GM21737 (cell line): ENCODE measurements at regions not wholly inside any gene's neighbourhood (a gene's known extent, or its start where the extent isn't known, plus 50 kb on each side); places are given as distances from the start of the nearest gene placed in this dataset.
"Not testable (repeated sequence)": the region's sequence is repeated elsewhere in the genome, so short reads cannot be mapped to it uniquely, and the experiment has no call there.

Experiments
- ATAC-seq: cut with Tn5 transposase; IDR thresholded peaks from one replicate; pipeline ENCODE4 v1.9.1; 2021; ENCODE audit warnings: mild to moderate bottlenecking, moderate library complexity; ENCODE audit not compliant: unreplicated experiment

DNA sequence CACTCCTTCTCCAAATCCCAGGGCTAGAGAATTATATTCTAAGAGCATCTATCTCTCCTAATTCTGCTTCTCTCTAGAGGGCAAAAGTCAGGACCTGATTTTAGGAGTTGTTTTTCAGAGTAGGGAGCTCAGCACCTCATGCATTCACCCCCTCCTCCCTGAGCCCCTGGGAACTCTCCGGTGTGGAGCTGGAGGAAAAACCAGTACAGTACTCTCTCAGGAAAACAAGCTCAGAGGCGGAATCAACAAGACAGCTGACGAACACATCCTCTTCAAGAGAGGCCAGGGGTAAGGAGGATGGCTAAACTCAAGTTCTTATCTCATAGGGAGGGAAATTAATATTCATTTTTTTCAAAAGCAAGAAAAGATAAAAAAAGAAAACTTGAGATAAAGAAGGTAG is 120.1 kb upstream of the CDYL start:
- ATAC-seq, result no peak

- no peak for ATAC-seq
Measured at GRCh38 chr6:4655196-4656025, 120.8 kb upstream of the CDYL start.

GRCh38 chr6:4653141-4653540 is 123.1 kb upstream of the CDYL start:
- no peak for ATAC-seq

DNA sequence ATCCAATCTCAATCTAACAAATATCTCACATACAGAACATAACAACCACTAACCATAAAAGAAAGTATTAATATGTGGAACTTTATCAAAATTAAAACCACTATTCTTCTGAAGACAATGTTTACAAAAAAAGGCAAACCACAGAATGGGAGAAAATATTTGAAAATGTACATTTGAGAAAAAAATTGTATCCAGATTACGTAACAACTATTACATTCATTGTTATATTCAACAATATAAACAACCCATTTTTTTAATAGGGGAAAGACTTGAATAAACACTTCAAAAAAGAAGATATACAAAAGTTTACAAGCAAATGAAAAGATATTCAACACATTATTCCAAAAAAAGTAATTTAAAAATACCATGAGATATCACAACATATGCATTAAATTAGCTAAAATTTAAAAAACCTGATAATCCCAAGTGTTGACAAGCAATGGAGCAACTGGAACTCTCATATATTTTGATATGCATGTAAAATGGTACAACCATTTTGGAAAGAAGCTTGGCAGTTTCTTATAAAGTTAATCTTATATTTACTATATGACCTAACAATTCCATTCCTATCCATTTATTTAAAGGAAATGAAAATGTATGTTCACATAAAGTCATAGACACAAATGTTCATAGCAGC is 124.3 kb upstream of the CDYL start:
- no peak for ATAC-seq

- ATAC-seq, result no peak
Measured at GRCh38 chr6:4649728-4650127, 126.5 kb upstream of the CDYL start.

DNA sequence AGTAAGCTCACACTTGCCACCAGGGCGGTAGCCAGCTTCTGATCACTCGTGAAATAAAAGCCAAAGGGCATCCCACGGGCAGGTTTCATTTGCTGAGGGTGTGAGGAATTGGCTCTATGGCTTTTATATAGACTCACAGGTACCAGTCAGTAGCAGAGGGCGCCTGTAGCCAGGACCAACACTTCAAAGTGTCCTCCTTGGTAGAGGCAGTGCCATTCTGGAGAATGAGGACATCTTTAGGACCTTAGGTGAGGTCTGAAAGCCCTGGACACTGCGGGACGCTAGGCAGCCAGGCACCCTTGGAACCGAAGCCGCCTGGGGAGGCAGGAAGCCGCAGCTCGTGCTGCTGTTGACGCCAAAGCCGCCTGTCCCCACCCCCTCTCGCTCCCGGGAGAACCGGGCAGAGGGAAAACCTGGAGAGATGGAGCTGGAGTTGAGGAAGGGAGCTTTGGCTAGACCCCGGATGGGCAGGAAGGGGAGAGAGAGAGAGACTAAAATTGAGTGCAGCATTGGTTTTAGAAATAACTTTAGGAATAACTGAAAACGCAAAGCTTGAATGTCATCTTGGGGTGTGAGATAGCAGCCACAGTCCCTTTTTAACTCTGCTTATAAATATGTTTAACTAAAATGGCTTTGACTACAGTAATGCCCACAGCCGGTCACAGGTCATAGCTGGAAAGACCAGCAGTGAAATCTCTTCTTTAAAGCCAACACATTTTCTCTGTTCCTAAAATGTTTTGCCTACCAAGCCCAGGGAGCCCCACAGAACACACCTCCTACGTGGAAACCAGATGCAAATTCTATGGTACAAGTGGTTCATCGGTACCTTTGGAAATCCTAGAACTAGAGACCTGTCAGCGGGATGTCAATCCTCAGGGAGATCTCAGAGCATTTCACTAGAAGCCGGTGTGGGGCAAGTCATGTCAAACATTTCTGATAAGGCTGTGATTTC is 128.5 kb upstream of the CDYL start:
- ATAC-seq, result no peak

DNA sequence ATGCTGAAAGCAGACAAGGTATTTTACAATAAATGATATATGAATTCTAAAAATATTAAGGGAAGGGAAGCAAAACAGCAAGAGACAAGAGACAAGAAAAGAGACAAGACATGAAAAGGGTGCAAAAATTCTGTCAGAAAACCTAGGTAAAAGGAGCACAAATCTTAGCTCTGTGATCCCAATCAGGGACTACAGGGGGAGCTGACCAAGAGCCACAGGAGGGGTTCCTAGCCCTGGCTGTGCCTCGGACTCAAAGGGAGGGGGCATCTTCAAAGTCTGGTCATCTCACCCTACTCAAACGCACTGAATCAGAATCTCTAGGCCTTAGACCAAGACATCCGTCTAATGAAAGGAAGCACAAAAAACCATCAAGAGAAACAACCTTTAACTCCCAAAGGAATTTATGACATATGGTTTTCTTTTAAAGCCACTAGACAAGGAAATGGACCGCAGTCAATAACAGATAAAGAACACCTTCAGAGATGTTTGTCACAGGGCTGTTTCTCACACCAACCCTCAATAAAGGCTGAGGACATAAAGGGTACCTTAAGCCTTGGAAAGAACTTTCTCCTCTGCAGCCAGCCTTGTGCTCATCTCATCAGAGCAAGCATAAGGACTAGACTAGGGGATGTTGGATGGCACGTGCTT is 130.4 kb upstream of the CDYL start:
- ATAC-seq, result no peak

DNA sequence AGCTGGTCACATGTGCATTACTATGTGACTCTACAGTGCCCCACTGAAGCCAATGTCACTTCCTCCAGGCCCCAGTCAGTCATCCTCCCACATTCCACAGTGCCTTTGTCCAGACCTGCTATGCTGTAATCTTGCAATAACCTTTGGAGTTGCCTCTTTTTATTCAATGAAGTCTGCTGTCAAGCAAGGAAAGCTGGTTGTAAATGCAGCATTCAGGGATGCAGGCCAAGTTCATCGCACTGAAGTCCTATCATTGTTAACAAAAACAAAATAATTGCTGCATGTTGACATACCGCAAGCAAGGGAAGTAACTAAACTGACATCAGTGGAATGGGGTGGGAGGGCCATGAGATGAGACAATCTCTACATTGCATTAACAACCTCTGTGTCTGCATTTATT is 131.2 kb upstream of the CDYL start:
- no peak for ATAC-seq

- ATAC-seq, result no peak
Measured at GRCh38 chr6:4641461-4641860, 134.7 kb upstream of the CDYL start.

GRCh38 chr6:4640139-4640538 is 136.1 kb upstream of the CDYL start:
- ATAC-seq, result no peak

- ATAC-seq, result no peak
Measured at GRCh38 chr6:4638641-4639040, 137.6 kb upstream of the CDYL start.

- ATAC-seq, result no peak
Measured at GRCh38 chr6:4637691-4638433, 138.3 kb upstream of the CDYL start.

GRCh38 chr6:4636881-4637224 is 139.4 kb upstream of the CDYL start:
- ATAC-seq, result no peak

GRCh38 chr6:4636191-4636880 is 139.9 kb upstream of the CDYL start:
- ATAC-seq, result no peak

DNA sequence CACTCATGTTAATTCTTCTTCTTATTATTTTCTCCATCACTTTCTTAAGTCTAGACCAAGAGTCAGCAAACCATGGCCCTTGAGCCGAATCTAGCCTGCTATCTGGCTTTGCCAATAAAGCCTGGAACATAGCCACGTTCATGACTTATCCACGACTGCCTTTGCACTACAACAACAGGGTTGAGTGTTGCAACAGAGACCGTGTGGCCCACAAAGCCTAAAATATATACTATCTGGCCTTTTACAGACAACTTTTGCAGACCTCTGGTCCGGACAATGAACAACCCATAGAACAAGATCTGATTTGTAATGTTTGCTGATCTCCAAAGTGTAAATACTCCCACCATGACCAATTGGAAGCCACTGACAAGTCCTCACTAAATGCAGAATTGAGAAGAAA is 140.5 kb upstream of the CDYL start:
- no peak for ATAC-seq

DNA sequence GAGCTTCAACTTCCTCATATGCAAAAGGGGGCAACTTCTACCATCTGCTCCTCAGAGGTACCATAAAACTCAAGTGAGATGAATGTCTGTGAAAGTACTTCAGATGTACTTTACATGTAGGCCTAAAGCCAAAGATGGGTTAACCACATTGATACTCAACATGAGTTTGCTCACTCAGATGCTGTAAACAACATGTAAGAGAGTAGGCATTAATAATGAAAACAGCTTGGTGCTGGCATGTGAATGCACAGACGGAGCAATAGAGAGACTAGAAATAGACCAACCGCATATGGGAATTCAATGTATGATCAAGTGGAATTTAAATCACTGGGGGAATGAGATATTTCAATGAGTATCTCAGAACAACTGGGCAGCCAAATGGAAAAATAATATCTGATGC is 143.8 kb upstream of the CDYL start:
- ATAC-seq, result no peak

DNA sequence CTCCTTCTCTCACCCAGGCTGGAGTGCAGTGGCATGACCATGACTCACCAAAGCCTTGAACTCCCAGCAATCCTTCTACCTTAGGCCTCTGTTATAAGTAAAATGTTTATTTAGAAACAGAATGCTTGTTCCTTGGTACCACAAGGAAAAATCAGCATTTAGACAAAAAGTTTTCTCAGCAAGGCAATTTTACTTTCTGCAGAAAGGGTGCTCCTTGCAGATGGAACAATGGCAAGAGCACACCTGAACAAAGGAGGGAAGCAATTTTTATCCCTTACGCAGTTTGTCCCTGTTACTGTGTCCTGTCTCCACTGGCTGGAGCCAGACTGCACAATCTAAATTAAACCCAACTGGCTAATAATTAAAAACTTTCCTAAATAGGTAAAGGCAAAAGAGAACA is 146.4 kb upstream of the CDYL start:
- ATAC-seq, result not testable (repeated sequence)

- no peak for ATAC-seq
Measured at GRCh38 chr6:4625557-4625956, 150.6 kb upstream of the CDYL start.

GRCh38 chr6:4624726-4625125 is 151.5 kb upstream of the CDYL start:
- ATAC-seq, result no peak
